ENCODE measurements at regions not wholly inside any gene's neighbourhood (a gene's known extent, or its start where the extent isn't known, plus 50 kb on each side); places are given as distances from the start of the nearest gene placed in this dataset.

DNA sequence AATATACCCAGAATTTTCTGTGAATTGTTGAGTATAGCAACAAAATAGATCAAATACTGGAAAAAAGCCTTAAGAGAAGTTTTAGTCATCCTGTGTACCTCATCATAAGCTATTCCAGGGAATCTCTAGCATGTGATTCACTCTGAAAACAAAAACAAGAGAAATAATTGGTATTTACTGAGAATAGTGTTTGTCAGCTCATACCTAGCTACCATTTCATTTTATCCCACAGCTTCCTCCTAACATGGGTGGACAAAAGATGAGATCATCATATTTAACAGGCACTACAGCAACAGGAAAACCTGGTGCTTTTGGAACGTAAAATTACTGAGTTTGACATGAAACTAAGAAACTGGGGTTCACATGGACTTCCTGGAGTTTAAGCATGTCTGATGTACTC is 753.5 kb upstream of the NECTIN3 start:
- TF ChIP-seq YY1 (IDR thresholded peaks at IDR 0.05; ENCODE audit: insufficient read depth, insufficient read length), result no peak
- TF ChIP-seq ZNF274 (IDR thresholded peaks at IDR 0.05; ENCODE audit: low read depth, low read length), result no peak
- TF ChIP-seq SUZ12 (IDR thresholded peaks at IDR 0.05; ENCODE audit: extremely low read depth, insufficient read depth, insufficient read length), result no peak

Measured in NT2/D1 (cell line).